OCI-LY7 (cell line): ENCODE measurements at regions not wholly inside any gene's neighbourhood (a gene's known extent, or its start where the extent isn't known, plus 50 kb on each side); places are given as distances from the start of the nearest gene placed in this dataset.

ENCODE experiments used
- BruUV-seq: library from RNA; stranded (reverse); fragments of 400-500 nt; replicated peaks from 2 replicates; lab custom pipeline; 2021; lab: Mats Ljungman, UMichigan
- CTCF ChIA-PET: fragments of 300-600 bp; sonication (Branson Sonifier 250); formaldehyde crosslinking; loops from one replicate; lab custom pipeline; 2022; ENCODE audit warnings: antibody characterized with exemption; ENCODE audit not compliant: unreplicated experiment; lab: Charles Lee
- POLR2A ChIA-PET: fragments of 300-600 bp; sonication (Branson Sonifier 250); formaldehyde crosslinking; loops from one replicate; lab custom pipeline; 2022; ENCODE audit warnings: antibody characterized with exemption; lab: Charles Lee
- DNase-seq: peaks from one replicate; pipeline ENCODE4 v3.0.0-alpha.2; 2015; ENCODE audit warnings: low spot score
- H2AFZ ChIP-seq: fragments of 200-600 bp; sonication (generic), shearing (Covaris generic); 2 replicates; pipeline ENCODE4 v1.6.1; 2014; ENCODE audit warnings: mild to moderate bottlenecking, antibody characterized with exemption, low read length, moderate library complexity
- H3K27ac ChIP-seq: fragments of 200-600 bp; sonication (generic); 2 replicates; pipeline ENCODE4 v1.5.1; 2014; ENCODE audit warnings: mixed run types, low read depth, mild to moderate bottlenecking, moderate library complexity, low read length, inconsistent platforms; ENCODE audit not compliant: poor library complexity, severe bottlenecking
- H3K36me3 ChIP-seq: fragments of 200-600 bp; sonication (generic); 2 replicates; pipeline ENCODE4 v1.6.1; 2014; ENCODE audit warnings: mild to moderate bottlenecking, antibody characterized with exemption, low read length, moderate library complexity, mixed read lengths; ENCODE audit not compliant: insufficient read depth
- H3K4me1 ChIP-seq: fragments of 200-600 bp; sonication (generic); 2 replicates; pipeline ENCODE4 v1.5.1; 2014; ENCODE audit warnings: mild to moderate bottlenecking, low read length; ENCODE audit not compliant: insufficient read depth, poor library complexity, severe bottlenecking
- H3K4me2 ChIP-seq: fragments of 200-600 bp; sonication (generic); 2 replicates; pipeline ENCODE4 v1.6.1; 2014; ENCODE audit warnings: mild to moderate bottlenecking, low read length
- H3K4me3 ChIP-seq: fragments of 200-600 bp; sonication (generic); 2 replicates; pipeline ENCODE4 v1.5.1; 2014; ENCODE audit warnings: mild to moderate bottlenecking, low read depth, low read length; ENCODE audit not compliant: poor library complexity, severe bottlenecking
- H3K79me2 ChIP-seq: fragments of 200-600 bp; sonication (generic); 2 replicates; pipeline ENCODE4 v1.6.1; 2016; ENCODE audit warnings: low read depth, mild to moderate bottlenecking, low read length, moderate library complexity, mixed read lengths; ENCODE audit not compliant: insufficient read depth
- H3K9me2 ChIP-seq: fragments of 200-600 bp; sonication (generic); 2 replicates; pipeline ENCODE4 v1.6.1; 2016; ENCODE audit warnings: mild to moderate bottlenecking, low read length, mixed read lengths; ENCODE audit not compliant: insufficient read depth
- H3K9me3 ChIP-seq: fragments of 200-600 bp; sonication (generic); 2 replicates; pipeline ENCODE4 v1.6.1; 2014; ENCODE audit warnings: mild to moderate bottlenecking, mixed run types, low read length, mixed read lengths
- H4K20me1 ChIP-seq: fragments of 200-600 bp; sonication (generic); 2 replicates; pipeline ENCODE4 v1.6.1; 2014; ENCODE audit warnings: mild to moderate bottlenecking, antibody characterized with exemption, low read length, moderate library complexity, mixed read lengths; ENCODE audit not compliant: insufficient read depth
- EZH2phosphoT487 ChIP-seq: fragments of 200-600 bp; sonication (generic); IDR thresholded peaks from 2 replicates; pipeline ENCODE4 v1.6.1; 2018; ENCODE audit warnings: low read depth, borderline replicate concordance, mild to moderate bottlenecking, mixed run types, antibody characterized with exemption, low read length, moderate library complexity, mixed read lengths
- intact Hi-C: fragments of 100-400 bp; cut with micrococcal nuclease; formaldehyde crosslinking; loops from one replicate; pipeline ENCODE4 v1.10.0; 2022; ENCODE audit not compliant: unreplicated experiment
- TF ChIP-seq, protein P1 (sequence below): fragments of 200-600 bp; sonication (generic); conservative IDR thresholded peaks from 2 replicates; pipeline ENCODE4 v1.5.1; 2014; ENCODE audit warnings: mild to moderate bottlenecking, antibody characterized with exemption, low read length, moderate library complexity, mixed read lengths

DNA sequence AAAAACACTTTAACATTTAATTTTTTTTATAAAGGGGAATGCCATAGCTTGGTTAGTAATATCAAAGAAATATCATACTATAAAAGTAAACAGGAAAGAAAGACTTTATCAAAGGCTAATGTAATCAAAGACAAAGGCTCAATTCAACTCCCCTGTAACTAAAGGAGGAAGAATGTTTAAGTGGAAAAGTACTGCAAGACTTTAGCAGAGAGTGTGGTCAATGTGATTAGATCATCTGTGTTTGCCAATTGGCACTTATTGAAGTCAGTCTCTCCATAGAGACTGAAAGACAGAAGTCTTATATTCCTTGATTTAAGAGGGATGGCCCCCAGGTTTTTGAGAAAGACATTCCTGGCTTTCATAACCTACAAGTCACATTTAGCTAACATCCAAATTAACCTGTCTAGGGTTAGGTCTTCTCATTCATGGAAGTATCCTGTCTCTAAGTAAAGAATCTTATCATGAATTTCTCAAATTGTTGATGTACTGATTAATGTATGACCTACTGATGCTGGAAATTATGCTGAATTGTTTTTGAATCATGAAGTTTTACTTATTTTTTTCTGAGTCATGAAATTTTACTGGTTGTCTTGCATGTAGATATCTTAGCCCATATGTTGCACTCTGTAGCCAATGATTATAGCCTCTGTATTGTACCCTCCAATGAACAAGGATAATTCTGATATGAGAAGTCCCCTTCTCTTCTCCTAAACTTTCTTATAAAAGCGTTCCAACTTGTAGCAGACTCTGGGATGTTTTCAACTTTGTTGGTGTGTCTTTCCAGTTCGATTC lies 65.4 kb downstream of the ATXN7L3B start:
- Histone ChIP-seq H3K79me2 (no peaks in the 10 kb centered on the region), H3K4me3 (no peak overlapping the region), H4K20me1 (no peaks in the 10 kb centered on the region), H2AFZ (no peak overlapping the region), H3K27ac (no peak overlapping the region), H3K9me3 (no peaks in the 10 kb centered on the region), H3K4me2 (no peak overlapping the region), H3K36me3 (no peaks in the 10 kb centered on the region), H3K4me1 (no peaks in the 10 kb centered on the region), H3K9me2 (no peaks in the 10 kb centered on the region)
- ChIA-PET CTCF (no interaction called here), POLR2A (interaction anchor here (1.6 kb wide), 1 partner anchor 22 kb away, joined by 3 read pairs; no protein-coding TSS in a partner anchor)
- TF ChIP-seq, protein P1, sequence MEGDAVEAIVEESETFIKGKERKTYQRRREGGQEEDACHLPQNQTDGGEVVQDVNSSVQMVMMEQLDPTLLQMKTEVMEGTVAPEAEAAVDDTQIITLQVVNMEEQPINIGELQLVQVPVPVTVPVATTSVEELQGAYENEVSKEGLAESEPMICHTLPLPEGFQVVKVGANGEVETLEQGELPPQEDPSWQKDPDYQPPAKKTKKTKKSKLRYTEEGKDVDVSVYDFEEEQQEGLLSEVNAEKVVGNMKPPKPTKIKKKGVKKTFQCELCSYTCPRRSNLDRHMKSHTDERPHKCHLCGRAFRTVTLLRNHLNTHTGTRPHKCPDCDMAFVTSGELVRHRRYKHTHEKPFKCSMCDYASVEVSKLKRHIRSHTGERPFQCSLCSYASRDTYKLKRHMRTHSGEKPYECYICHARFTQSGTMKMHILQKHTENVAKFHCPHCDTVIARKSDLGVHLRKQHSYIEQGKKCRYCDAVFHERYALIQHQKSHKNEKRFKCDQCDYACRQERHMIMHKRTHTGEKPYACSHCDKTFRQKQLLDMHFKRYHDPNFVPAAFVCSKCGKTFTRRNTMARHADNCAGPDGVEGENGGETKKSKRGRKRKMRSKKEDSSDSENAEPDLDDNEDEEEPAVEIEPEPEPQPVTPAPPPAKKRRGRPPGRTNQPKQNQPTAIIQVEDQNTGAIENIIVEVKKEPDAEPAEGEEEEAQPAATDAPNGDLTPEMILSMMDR, result no peak
- no peak for TF ChIP-seq EZH2phosphoT487
- DNase-seq, result no peak
- BruUV-seq, result no TSS peak
- intact Hi-C loops, result no loop called here

DNA sequence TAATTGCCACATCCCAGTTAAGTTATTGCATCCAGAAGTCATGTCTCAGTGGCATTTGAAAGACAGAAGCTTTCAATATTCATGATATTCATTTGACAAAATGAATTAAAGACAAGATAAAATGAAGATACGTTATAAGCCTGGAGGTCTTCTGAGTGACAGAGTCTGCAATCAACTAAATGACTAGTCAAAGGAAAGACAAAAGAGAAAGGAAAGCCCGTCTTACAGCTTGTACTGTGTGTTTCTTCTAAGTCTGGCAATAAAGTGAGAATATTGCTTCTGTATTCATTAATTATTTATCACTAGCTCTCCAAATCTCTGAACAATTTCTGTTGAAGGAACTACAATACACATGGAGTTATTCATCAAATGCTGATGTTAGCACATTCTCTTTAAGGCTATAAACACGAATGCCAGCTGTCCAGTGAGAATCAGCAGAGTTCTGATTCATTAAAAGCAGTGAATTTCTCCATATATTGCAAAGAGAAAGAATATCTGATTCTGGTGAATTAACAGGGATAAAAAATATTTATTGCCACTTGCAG lies 70.7 kb downstream of the ATXN7L3B start:
- no TSS peak for BruUV-seq
- Histone ChIP-seq H3K4me3 (no peak overlapping the region), H3K27ac (no peak overlapping the region), H3K36me3 (no peaks in the 10 kb centered on the region), H3K9me2 (no peaks in the 10 kb centered on the region), H3K9me3 (no peaks in the 10 kb centered on the region), H3K4me1 (no peaks in the 10 kb centered on the region), H3K4me2 (no peak overlapping the region), H4K20me1 (no peaks in the 10 kb centered on the region), H3K79me2 (no peaks in the 10 kb centered on the region), H2AFZ (no peak overlapping the region)
- POLR2A ChIA-PET, result interaction anchor here (0.8 kb wide), 1 partner anchor 70 kb away, joined by 3 read pairs; no protein-coding TSS in a partner anchor
- TF ChIP-seq, protein P1, result no peak
- TF ChIP-seq EZH2phosphoT487, result no peak
- intact Hi-C loops, result no loop called here
- no peak for DNase-seq
- CTCF ChIA-PET, result no interaction called here

DNA sequence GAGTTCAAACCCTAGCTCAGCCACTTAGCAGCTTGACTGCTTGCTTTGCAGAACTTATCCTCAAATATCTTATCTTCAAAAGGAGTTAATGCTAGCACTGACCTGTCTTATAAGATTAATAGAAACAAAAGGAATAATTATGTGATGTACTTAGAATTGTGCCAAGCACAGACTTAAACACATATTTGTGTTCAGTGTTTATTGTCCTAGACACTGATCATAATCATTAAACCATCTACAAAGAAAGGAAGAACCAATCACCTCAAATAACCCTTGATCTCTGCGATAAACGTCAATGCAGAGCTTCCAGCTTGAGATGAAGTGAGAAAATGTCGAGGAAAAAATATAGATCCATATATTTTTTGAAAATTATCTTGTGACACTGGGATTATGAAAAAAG lies 73.1 kb downstream of the ATXN7L3B start:
- POLR2A ChIA-PET, result no interaction called here
- Histone ChIP-seq H3K9me2 (no peaks in the 10 kb centered on the region), H2AFZ (no peak overlapping the region), H3K4me1 (no peaks in the 10 kb centered on the region), H3K9me3 (no peaks in the 10 kb centered on the region), H3K27ac (no peak overlapping the region), H3K4me2 (no peak overlapping the region), H3K4me3 (no peak overlapping the region), H3K79me2 (no peaks in the 10 kb centered on the region), H4K20me1 (no peaks in the 10 kb centered on the region), H3K36me3 (no peaks in the 10 kb centered on the region)
- DNase-seq, result no peak
- no TSS peak for BruUV-seq
- no peak for TF ChIP-seq EZH2phosphoT487
- TF ChIP-seq, protein P1, result no peak
- CTCF ChIA-PET, result no interaction called here
- intact Hi-C loops, result no loop called here
